HepG2 (cell line): ENCODE measurements at regions not wholly inside any gene's neighbourhood (a gene's known extent, or its start where the extent isn't known, plus 50 kb on each side); places are given as distances from the start of the nearest gene placed in this dataset.

Experiments
- ATAC-seq: fragments of 200-7000 bp; cut with Tn5 transposase; 3 replicates; pipeline ENCODE4 v1.9.1; 2020; ENCODE audit warnings: mild to moderate bottlenecking, moderate library complexity
- BruUV-seq: library from RNA; stranded (reverse); fragments of 400-500 nt; replicated peaks from 2 replicates; lab custom pipeline; 2021; lab: Mats Ljungman, UMichigan
- CTCF ChIA-PET: fragments of 300-600 bp; formaldehyde crosslinking; extraction: SDS; loops from one replicate; lab custom pipeline; 2021; ENCODE audit warnings: low total read pairs, inconsistent platforms, low intra/inter-chr PET ratio; lab: Yijun Ruan, JAX
- POLR2A ChIA-PET: fragments of 350-600 bp; sonication (Branson Sonifier 250); formaldehyde crosslinking; loops from one replicate; lab custom pipeline; 2020; ENCODE audit warnings: antibody characterized with exemption, inconsistent platforms; lab: Yijun Ruan, JAX
- DNase-seq: peaks from one replicate; pipeline ENCODE4 v3.0.0-alpha.2; 2015; ENCODE audit warnings: low spot score
- FAIRE-seq: peaks from 3 replicates; lab custom pipeline; 2011; peaks lifted over from hg19 to GRCh38; lab: Jason Lieb, UNC
- H2AFZ ChIP-seq: one replicate; pipeline ENCODE4 v1.6.1; 2011; ENCODE audit warnings: low read length, inconsistent platforms
- H3K27ac ChIP-seq: fragments of 300-600 bp; 3 replicates; pipeline ENCODE4 v1.8.0; 2011; ENCODE audit warnings: mixed run types, mild to moderate bottlenecking, mixed read lengths, low read length, inconsistent platforms; ENCODE audit not compliant: insufficient read depth; ENCODE audit errors: extremely low read length
- H3K27me3 ChIP-seq, 2 experiments: fragments of 200-600 bp in 1 of 2; 2 replicates in 1 of 2; 3 replicates in 1 of 2; pipeline versions ENCODE4 v1.6.0 to v1.8.0; 2011; ENCODE audit warnings: low read length in 2 of 2, mild to moderate bottlenecking in 2 of 2, moderate library complexity in 2 of 2, inconsistent platforms in 1 of 2; ENCODE audit not compliant: insufficient read depth in 2 of 2, control insufficient read depth in 1 of 2
- H3K36me3 ChIP-seq, 2 experiments: fragments of 200-600 bp in 1 of 2; replicated peaks in 1 of 2; 2 replicates in 1 of 2; 3 replicates in 1 of 2; pipeline versions ENCODE4 v1.5.1 to v1.8.0; 2011; ENCODE audit warnings: low read length in 2 of 2, inconsistent platforms in 1 of 2; ENCODE audit not compliant: insufficient read depth in 2 of 2, control insufficient read depth in 1 of 2
- H3K4me1 ChIP-seq: 2 replicates; pipeline ENCODE4 v1.5.1; 2012; ENCODE audit warnings: low read length, inconsistent platforms; ENCODE audit not compliant: insufficient read depth
- H3K4me2 ChIP-seq: 2 replicates; pipeline ENCODE4 v1.6.0; 2011; ENCODE audit warnings: low read depth, low read length, inconsistent platforms
- H3K4me3 ChIP-seq, 3 experiments: fragments of 200-600 bp in 1 of 3; sonication (generic), shearing (Covaris generic) in 1 of 3; replicated peaks in 1 of 3; 2 replicates each; pipeline ENCODE4 v1.5.1; 2011 to 2016; ENCODE audit warnings: low read length in 3 of 3, inconsistent platforms in 2 of 3, low read depth in 2 of 3, mild to moderate bottlenecking in 2 of 3, control low read depth in 1 of 3, mixed read lengths in 1 of 3; ENCODE audit not compliant: insufficient read depth in 1 of 3
- H3K79me2 ChIP-seq: one replicate; pipeline ENCODE4 v1.6.1; 2011; ENCODE audit warnings: low read length, inconsistent platforms; ENCODE audit not compliant: insufficient read depth
- H3K9ac ChIP-seq: 2 replicates; pipeline ENCODE4 v1.6.0; 2011; ENCODE audit warnings: mild to moderate bottlenecking, low read depth, low read length, inconsistent platforms; ENCODE audit not compliant: insufficient read depth
- H3K9me3 ChIP-seq: 2 replicates; pipeline ENCODE4 v1.5.1; 2012; ENCODE audit warnings: mild to moderate bottlenecking, low read length
- H4K20me1 ChIP-seq: 2 replicates; pipeline ENCODE4 v1.6.0; 2011; ENCODE audit warnings: inconsistent platforms, mild to moderate bottlenecking, low read length, moderate library complexity; ENCODE audit not compliant: insufficient read depth
- CENPX ChIP-seq: sonication (generic); formaldehyde crosslinking; IDR thresholded peaks from 2 replicates; pipeline ENCODE4 v1.9.0; 2021; ENCODE audit warnings: mild to moderate bottlenecking, missing genetic modification reagents, moderate library complexity
- DDIT3 ChIP-seq: sonication (generic); formaldehyde crosslinking; IDR thresholded peaks from 2 replicates; pipeline ENCODE4 v1.4.0; 2020; ENCODE audit warnings: mild to moderate bottlenecking, missing genetic modification reagents
- HOXA7 ChIP-seq: sonication (generic); formaldehyde crosslinking; IDR thresholded peaks from 2 replicates; pipeline ENCODE4 v1.8.1; 2022; ENCODE audit warnings: mild to moderate bottlenecking, missing genetic modification reagents, moderate library complexity
- KLF11 ChIP-seq: IDR thresholded peaks from 2 replicates; pipeline ENCODE4 v1.6.1; 2016; ENCODE audit warnings: missing compliant biosample characterization
- MIER3 ChIP-seq: IDR thresholded peaks from 2 replicates; pipeline ENCODE4 v1.6.1; 2016; ENCODE audit warnings: missing compliant biosample characterization, borderline replicate concordance
- RARA ChIP-seq: IDR thresholded peaks from 2 replicates; pipeline ENCODE4 v1.6.1; 2016; ENCODE audit warnings: missing genetic modification reagents, missing compliant biosample characterization
- SATB2 ChIP-seq: sonication (generic); formaldehyde crosslinking; IDR thresholded peaks from 2 replicates; pipeline ENCODE4 v1.5.0; 2020; ENCODE audit warnings: missing genetic modification reagents
- SIX1 ChIP-seq: sonication (generic); formaldehyde crosslinking; IDR thresholded peaks from 2 replicates; pipeline ENCODE4 v1.4.0; 2020; ENCODE audit warnings: missing genetic modification reagents, borderline replicate concordance
- SP5 ChIP-seq: IDR thresholded peaks from 2 replicates; pipeline ENCODE4 v1.6.1; 2016; ENCODE audit warnings: low read depth, borderline replicate concordance
- TP53 ChIP-seq: sonication (generic); formaldehyde crosslinking; conservative IDR thresholded peaks from 2 replicates; pipeline ENCODE4 v1.4.0; 2020; ENCODE audit warnings: missing genetic modification reagents
- ZBTB44 ChIP-seq: sonication (generic); formaldehyde crosslinking; IDR thresholded peaks from 2 replicates; pipeline ENCODE4 v1.4.0; 2020; ENCODE audit warnings: missing genetic modification reagents
- ZFP41 ChIP-seq: sonication (generic); formaldehyde crosslinking; IDR thresholded peaks from 2 replicates; pipeline ENCODE4 v1.4.0; 2020; ENCODE audit warnings: mild to moderate bottlenecking, missing genetic modification reagents, borderline replicate concordance
- ZFY ChIP-seq: sonication (generic); formaldehyde crosslinking; IDR thresholded peaks from 2 replicates; pipeline ENCODE4 v1.4.0; 2020; ENCODE audit warnings: missing genetic modification reagents
- ZNF326 ChIP-seq: sonication (generic); formaldehyde crosslinking; IDR thresholded peaks from 2 replicates; pipeline ENCODE4 v1.4.0; 2020; ENCODE audit warnings: missing genetic modification reagents, borderline replicate concordance
- ZNF484 ChIP-seq: sonication (generic); formaldehyde crosslinking; IDR thresholded peaks from 2 replicates; pipeline ENCODE4 v1.5.1; 2020; ENCODE audit warnings: mild to moderate bottlenecking, low read depth, missing genetic modification reagents, borderline replicate concordance
- ZNF713 ChIP-seq: sonication (generic); formaldehyde crosslinking; IDR thresholded peaks from 2 replicates; pipeline ENCODE4 v1.4.0; 2020; ENCODE audit warnings: mild to moderate bottlenecking, missing genetic modification reagents
- WGBS: methylation state at CpG from one replicate; pipeline ENCODE4 v1.1.6; 2017; ENCODE audit warnings: low lambda C conversion rate; 5-methylcytosine and 5-hydroxymethylcytosine counted together
- in situ Hi-C: cut with HindIII; loops from 2 replicates; pipeline ENCODE4 v1.10.0; 2017; ENCODE audit warnings: low pct_unique_long_range_greater_than_20kb; ENCODE audit not compliant: extremely low pct_ligation_motif_present
- intact Hi-C: fragments of 100-400 bp; cut with micrococcal nuclease; formaldehyde crosslinking; loops from one replicate; pipeline ENCODE4 v1.10.0; 2022; ENCODE audit not compliant: unreplicated experiment

GRCh38 chr9:10785255-10785654 is 172.5 kb upstream of the PTPRD start:
- POLR2A ChIA-PET: no interaction called here
- no peak for DNase-seq

More at GRCh38 chr9:10785255-10785654, 172.5 kb upstream of the PTPRD start:
- in situ Hi-C loops (no loop called here), intact Hi-C loops (no loop called here)
- H3K27me3 ChIP-seq: no peaks in the 10 kb centered on the region
- H3K4me3 ChIP-seq: no peak overlapping the region
- peaks cover 35% of the 10 kb centered on the region for H3K9me3 ChIP-seq
- H3K9ac ChIP-seq: no peak overlapping the region
- no peaks in the 10 kb centered on the region for H3K79me2 ChIP-seq
- no peaks in the 10 kb centered on the region for H3K36me3 ChIP-seq
- FAIRE-seq: no peak
- no peaks in the 10 kb centered on the region for H3K4me1 ChIP-seq
- no peak for TF ChIP-seq SATB2 (CRISPR knock-in tag)
- TF ChIP-seq ZBTB44: no peak
- TF ChIP-seq ZNF484 (CRISPR knock-in tag): no peak
- TF ChIP-seq RARA (CRISPR knock-in tag): no peak
- no peak for TF ChIP-seq DDIT3 (CRISPR knock-in tag)
- TF ChIP-seq ZFY (CRISPR knock-in tag): no peak
- TF ChIP-seq KLF11: no peak
- TF ChIP-seq ZNF326 (CRISPR knock-in tag): no peak
- TF ChIP-seq ZNF713: no peak
- TF ChIP-seq MIER3 (CRISPR knock-in tag): no peak
- no peak for TF ChIP-seq SIX1
- TF ChIP-seq TP53 (CRISPR knock-in tag): no peak
- no peak for TF ChIP-seq ZFP41 (CRISPR knock-in tag)
- TF ChIP-seq SP5 (CRISPR knock-in tag): no peak
- TF ChIP-seq HOXA7 (CRISPR knock-in tag): no peak
- TF ChIP-seq CENPX: no peak
- H4K20me1 ChIP-seq: no peaks in the 10 kb centered on the region
- H3K27ac ChIP-seq: no peak overlapping the region
- ATAC-seq: no peak
- WGBS: 0% methylated on average over 3 of the region's 3 CpGs
- BruUV-seq: no TSS peak
- H2AFZ ChIP-seq: no peak overlapping the region
- no peak overlapping the region for H3K4me2 ChIP-seq
- CTCF ChIA-PET: no interaction called here
